ENCODE measurements at regions not wholly inside any gene's neighbourhood (a gene's known extent, or its start where the extent isn't known, plus 50 kb on each side); places are given as distances from the start of the nearest gene placed in this dataset.

DNA sequence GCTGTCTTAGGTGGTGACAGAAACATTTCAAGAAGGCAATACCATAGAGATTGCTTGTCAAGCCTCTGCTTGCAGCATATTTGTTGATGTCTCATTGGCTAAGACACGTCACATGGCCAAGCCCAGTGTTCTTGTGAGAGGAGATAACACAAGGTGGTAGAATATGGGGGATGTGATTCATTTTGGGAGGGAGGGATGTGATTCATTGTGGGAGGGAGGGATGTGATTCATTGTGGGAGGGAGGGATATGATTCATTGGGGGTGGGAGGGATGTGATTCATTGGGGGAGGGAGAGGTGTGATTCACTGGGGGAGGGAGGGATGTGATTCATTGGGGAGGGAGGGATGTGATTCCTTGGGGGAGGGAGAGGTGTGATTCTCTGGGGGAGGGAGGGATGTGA, 470.5 kb upstream of the SALL1 start:
- TF ChIP-seq, protein P1, sequence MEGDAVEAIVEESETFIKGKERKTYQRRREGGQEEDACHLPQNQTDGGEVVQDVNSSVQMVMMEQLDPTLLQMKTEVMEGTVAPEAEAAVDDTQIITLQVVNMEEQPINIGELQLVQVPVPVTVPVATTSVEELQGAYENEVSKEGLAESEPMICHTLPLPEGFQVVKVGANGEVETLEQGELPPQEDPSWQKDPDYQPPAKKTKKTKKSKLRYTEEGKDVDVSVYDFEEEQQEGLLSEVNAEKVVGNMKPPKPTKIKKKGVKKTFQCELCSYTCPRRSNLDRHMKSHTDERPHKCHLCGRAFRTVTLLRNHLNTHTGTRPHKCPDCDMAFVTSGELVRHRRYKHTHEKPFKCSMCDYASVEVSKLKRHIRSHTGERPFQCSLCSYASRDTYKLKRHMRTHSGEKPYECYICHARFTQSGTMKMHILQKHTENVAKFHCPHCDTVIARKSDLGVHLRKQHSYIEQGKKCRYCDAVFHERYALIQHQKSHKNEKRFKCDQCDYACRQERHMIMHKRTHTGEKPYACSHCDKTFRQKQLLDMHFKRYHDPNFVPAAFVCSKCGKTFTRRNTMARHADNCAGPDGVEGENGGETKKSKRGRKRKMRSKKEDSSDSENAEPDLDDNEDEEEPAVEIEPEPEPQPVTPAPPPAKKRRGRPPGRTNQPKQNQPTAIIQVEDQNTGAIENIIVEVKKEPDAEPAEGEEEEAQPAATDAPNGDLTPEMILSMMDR (conservative IDR thresholded peaks at IDR 0.05) = no peak
- no peak for TF ChIP-seq EZH2 (IDR thresholded peaks at IDR 0.05; ENCODE audit: low read depth)
- no peak overlapping the region for H2AFZ ChIP-seq
- peaks cover 13% of the 10 kb centered on the region; the same call in 1 of the 2 replicates for H3K27me3 ChIP-seq (ENCODE audit: insufficient read depth, low read depth)
- H3K4me1 ChIP-seq (replicated peaks; ENCODE audit: insufficient read depth) = no peaks in the 10 kb centered on the region
- no peaks in the 10 kb centered on the region; the same call in 1 of the 2 replicates for H3K9me3 ChIP-seq (ENCODE audit: insufficient read depth, low read depth)
- no peak for DNase-seq
- ChIA-PET CTCF (no interaction called here), POLR2A (ENCODE audit: unreplicated experiment) (no interaction called here)
- intact Hi-C loops (cut with micrococcal nuclease; ENCODE audit: unreplicated experiment) = no loop called here
- H3K4me2 ChIP-seq = no peak overlapping the region
- no peaks in the 10 kb centered on the region for H3F3A ChIP-seq (ENCODE audit: insufficient read depth, low read depth)
- BruUV-seq (replicated peaks) = no TSS peak
- no peaks in the 10 kb centered on the region for H3K36me3 ChIP-seq (ENCODE audit: low read depth)
- no peak overlapping the region for H3K4me3 ChIP-seq
- no peaks in the 10 kb centered on the region for H3K79me2 ChIP-seq (ENCODE audit: low read depth)
- no peaks in the 10 kb centered on the region for H3K9me2 ChIP-seq (ENCODE audit: insufficient read depth)
- no peak overlapping the region for H3K27ac ChIP-seq
- no peaks in the 10 kb centered on the region for H4K20me1 ChIP-seq (ENCODE audit: insufficient read depth)

DNA sequence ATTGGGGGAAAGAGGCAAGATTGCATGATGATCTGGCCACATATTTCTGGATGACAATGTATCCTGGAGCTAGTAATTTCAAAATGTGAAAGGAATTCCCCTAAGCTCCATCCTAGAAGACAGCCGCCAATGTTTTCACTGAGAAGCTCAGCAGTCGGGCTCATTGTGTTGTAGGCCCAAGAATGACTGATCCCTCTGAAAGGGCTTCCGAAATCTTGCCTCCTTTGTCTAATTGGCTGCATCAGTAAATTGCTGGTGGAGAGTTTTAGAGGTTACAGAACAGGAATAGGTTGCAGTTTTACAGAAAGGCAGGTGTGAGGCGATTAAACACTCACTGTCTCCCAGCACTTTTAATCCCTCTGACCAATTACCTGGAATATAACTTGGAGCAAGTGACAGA, 464.1 kb upstream of the SALL1 start:
- Histone ChIP-seq H3K4me2 (no peak overlapping the region), H3K27me3 (ENCODE audit: insufficient read depth, low read depth) (peaks cover 29% of the 10 kb centered on the region), H3K9me2 (ENCODE audit: insufficient read depth) (no peaks in the 10 kb centered on the region), H3K36me3 (ENCODE audit: low read depth) (no peaks in the 10 kb centered on the region), H3K27ac (no peak overlapping the region), H2AFZ (no peak overlapping the region), H3K4me1 (replicated peaks; ENCODE audit: insufficient read depth) (no peaks in the 10 kb centered on the region), H4K20me1 (ENCODE audit: insufficient read depth) (no peaks in the 10 kb centered on the region), H3K9me3 (ENCODE audit: insufficient read depth, low read depth) (no peaks in the 10 kb centered on the region), H3F3A (ENCODE audit: insufficient read depth, low read depth) (no peaks in the 10 kb centered on the region), H3K4me3 (no peak overlapping the region), H3K79me2 (ENCODE audit: low read depth) (no peaks in the 10 kb centered on the region)
- ChIA-PET POLR2A (ENCODE audit: unreplicated experiment) (no interaction called here), CTCF (no interaction called here)
- no peak for DNase-seq
- BruUV-seq (replicated peaks) = no TSS peak
- intact Hi-C loops (cut with micrococcal nuclease; ENCODE audit: unreplicated experiment) = no loop called here
- no peak for TF ChIP-seq EZH2 (IDR thresholded peaks at IDR 0.05; ENCODE audit: low read depth)
- TF ChIP-seq, protein P1 (conservative IDR thresholded peaks at IDR 0.05) = no peak

DNA sequence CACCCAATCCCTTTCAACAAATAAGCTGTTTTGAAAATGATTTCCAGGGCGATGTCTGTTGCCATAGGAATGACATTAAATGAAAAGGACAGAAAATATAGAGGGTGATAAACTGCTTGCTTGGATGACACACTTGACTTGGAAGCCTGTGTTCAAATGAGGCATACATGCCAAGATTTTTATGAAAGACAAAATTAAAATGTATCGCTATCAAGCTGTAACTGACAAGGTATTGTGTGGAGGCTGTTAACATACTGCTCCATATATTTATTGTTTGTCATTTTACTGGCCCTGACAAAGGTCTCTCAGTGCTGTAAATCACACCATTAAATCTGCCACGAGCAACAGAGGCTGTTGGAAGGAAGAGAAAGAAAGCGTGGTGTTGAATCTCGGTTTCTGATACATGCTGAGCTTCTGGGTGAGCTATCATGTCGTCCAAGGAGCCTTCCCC, 456.2 kb upstream of the SALL1 start:
- intact Hi-C loops (cut with micrococcal nuclease; ENCODE audit: unreplicated experiment) = no loop called here
- DNase-seq = no peak
- H3K27ac ChIP-seq = no peak overlapping the region
- no peaks in the 10 kb centered on the region for H3K9me2 ChIP-seq (ENCODE audit: insufficient read depth)
- no peak overlapping the region for H2AFZ ChIP-seq
- no peak overlapping the region for H3K4me3 ChIP-seq
- POLR2A ChIA-PET (ENCODE audit: unreplicated experiment) = no interaction called here
- no peaks in the 10 kb centered on the region for H3F3A ChIP-seq (ENCODE audit: insufficient read depth, low read depth)
- H3K4me2 ChIP-seq = no peak overlapping the region
- no peak for TF ChIP-seq EZH2 (IDR thresholded peaks at IDR 0.05; ENCODE audit: low read depth)
- TF ChIP-seq, protein P1 (conservative IDR thresholded peaks at IDR 0.05) = no peak
- no peaks in the 10 kb centered on the region for H3K27me3 ChIP-seq (ENCODE audit: insufficient read depth, low read depth)
- CTCF ChIA-PET = no interaction called here
- H4K20me1 ChIP-seq (ENCODE audit: insufficient read depth) = no peaks in the 10 kb centered on the region
- no TSS peak for BruUV-seq (replicated peaks)
- no peaks in the 10 kb centered on the region; the same call in 1 of the 2 replicates for H3K9me3 ChIP-seq (ENCODE audit: insufficient read depth, low read depth)
- no peaks in the 10 kb centered on the region for H3K79me2 ChIP-seq (ENCODE audit: low read depth)
- H3K4me1 ChIP-seq (replicated peaks; ENCODE audit: insufficient read depth) = no peaks in the 10 kb centered on the region
- H3K36me3 ChIP-seq (ENCODE audit: low read depth) = no peaks in the 10 kb centered on the region
